ENCODE measurements at regions not wholly inside any gene's neighbourhood (a gene's known extent, or its start where the extent isn't known, plus 50 kb on each side); places are given as distances from the start of the nearest gene placed in this dataset.

DNA sequence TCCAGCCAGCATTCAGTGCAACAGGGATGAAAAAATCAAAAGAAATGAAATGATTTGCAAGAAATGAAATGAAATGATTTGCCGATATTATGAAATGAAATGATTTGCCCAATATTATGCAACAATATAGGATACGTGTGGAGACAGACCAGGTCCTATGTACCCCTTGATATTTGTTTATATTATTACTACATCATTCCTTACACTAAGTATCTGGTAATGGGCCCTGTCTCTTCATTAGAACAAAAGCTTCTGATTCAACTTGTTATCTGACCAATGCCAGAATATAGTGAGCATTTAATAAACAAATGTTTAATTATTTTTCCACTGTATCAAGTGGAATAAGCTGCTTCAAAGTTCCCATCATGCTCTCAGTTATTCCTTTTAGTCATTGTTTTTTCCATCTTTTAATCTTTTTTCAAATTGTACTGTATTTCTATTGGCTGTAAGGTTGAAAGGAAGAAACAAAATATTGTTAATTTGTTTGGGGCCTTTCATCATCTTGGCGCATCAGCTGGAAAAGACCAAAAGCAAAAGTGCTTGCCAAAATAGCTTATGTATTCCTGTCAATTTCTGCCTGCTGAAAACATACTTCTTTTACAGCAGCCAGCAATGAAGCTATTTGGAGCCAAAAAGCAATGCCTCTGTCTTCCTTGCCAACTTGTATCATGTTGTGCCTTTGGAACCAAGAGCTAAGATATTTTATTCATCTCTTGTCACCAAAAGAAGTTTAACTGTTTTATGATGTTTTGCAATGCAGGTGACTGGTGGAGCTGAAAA is 2314.9 kb downstream of the LRRC4C start:
- DNase-seq (ENCODE audit: low spot score) = no peak

- no peak for DNase-seq (ENCODE audit: low spot score)
These were observed 2319.9 kb downstream of the LRRC4C start for GRCh38 chr11:39139581-39139980.

GRCh38 chr11:39120890-39121289 is 2338.6 kb downstream of the LRRC4C start:
- no peak for DNase-seq (ENCODE audit: low spot score)

GRCh38 chr11:39113606-39114005 is 2345.8 kb downstream of the LRRC4C start:
- no peak for DNase-seq (ENCODE audit: low spot score)

- DNase-seq (ENCODE audit: low spot score) = no peak
These were observed 2357.2 kb downstream of the LRRC4C start for GRCh38 chr11:39102236-39102635.

- DNase-seq (ENCODE audit: low spot score) = no peak
These were observed 2381.0 kb downstream of the LRRC4C start for GRCh38 chr11:39078465-39078864.

- DNase-seq (ENCODE audit: low spot score) = no peak
These were observed 2421.8 kb downstream of the LRRC4C start for GRCh38 chr11:39037611-39038010.

DNA sequence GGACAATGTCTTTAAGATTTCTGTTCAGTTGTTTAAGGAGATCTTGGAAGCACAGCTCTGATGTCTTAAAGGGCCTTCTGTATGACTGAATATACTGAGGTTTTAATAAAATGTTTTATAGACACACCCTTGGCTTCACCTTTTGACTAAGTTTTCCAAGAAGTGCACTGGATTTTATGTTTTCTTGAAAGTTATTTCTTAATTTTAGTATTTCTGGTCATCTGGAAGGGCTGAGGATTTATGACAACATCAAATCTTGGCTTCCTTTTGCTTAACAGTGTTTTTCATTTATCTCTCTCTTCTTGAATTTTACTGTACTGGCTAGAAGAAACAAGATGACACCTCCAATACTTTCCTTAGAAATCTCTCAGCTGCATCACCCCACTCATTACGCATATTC is 2423.4 kb downstream of the LRRC4C start:
- no peak for DNase-seq (ENCODE audit: low spot score)

DNA sequence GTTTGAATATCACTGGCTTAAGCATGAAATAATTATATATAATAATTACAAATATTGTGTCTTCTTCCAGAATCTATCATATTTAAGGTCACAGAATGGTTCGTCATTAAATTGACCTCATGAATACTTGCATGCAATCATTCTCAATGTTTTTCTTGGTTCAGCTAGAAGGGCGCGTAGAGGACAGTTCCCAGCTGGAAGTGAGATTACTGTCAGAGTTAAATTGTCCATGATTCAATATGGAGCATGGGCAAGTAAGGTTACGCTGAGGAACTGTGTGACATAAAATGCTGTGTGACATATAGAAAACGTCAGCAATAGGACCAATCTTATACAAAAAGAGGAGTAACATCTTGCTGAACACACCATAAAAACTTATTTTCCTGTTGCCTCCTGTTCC is 2423.5 kb upstream of the RAG2 start:
- DNase-seq (ENCODE audit: low spot score) = no peak

- DNase-seq (ENCODE audit: low spot score) = no peak
These were observed 2413.8 kb upstream of the RAG2 start for GRCh38 chr11:39011797-39012196.

DNA sequence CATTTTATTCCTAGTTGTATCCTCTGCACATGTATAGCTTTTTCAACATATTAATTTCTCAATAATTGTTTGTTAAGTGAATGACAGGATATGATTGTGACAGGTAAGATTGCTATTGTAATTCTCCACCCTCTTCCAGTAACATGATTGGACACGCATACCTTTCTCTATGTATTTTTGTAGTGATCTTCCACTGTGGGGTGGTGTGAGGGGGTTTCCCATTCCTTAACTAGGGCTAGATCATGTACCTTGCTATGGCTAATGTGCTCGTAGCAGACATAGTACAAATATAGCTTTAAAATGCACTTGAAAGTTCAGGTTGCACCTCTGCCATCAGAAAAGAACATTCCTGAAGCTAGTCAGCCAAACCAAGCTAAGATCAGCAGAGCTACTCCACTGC is 2392.8 kb upstream of the RAG2 start:
- DNase-seq (ENCODE audit: low spot score) = no peak

- DNase-seq (ENCODE audit: low spot score) = no peak
These were observed 2392.1 kb upstream of the RAG2 start for GRCh38 chr11:38990139-38990538.

DNA sequence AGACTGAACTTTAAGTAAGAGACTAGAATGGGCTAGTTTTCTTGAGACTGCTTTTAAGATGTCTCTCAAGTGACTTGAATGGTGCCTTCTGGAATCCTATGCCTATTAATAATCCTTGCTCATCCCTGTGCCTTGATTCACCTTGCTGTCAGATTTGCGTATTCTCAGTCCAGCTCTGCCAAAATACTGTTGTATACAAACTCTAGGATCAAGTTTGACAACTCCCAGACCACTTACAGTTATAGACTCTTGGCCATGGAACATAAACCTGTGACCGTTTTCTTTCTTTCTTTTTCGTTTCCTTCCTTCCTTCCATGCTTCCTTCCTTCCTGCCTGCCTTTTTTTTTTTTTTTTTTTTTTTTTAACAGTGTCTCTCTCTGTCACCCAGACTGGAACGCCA is 2390.9 kb upstream of the RAG2 start:
- no peak for DNase-seq (ENCODE audit: low spot score)

- no peak for DNase-seq (ENCODE audit: low spot score)
These were observed 2374.2 kb upstream of the RAG2 start for GRCh38 chr11:38972220-38972619.

- DNase-seq (ENCODE audit: low spot score) = no peak
These were observed 2373.1 kb upstream of the RAG2 start for GRCh38 chr11:38971141-38971540.

DNA sequence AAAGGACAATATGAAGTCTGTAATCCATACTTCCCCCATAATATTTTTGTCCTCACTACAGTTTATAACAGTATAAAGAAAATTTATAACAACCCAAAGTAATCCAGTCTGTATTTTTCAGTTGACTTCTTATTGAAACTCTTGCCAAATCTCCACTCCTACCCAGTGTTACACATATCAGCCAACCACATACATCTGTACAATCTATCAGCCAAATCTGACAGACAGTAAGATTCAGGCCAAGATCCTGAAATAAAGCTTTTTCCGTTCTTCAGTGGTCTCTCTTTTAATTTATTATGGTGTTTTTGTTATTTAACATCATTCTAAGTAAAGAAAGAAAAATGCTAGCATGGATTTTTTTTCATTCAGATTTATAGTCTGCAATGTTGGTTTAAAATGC is 2370.9 kb upstream of the RAG2 start:
- no peak for DNase-seq (ENCODE audit: low spot score)

DNA sequence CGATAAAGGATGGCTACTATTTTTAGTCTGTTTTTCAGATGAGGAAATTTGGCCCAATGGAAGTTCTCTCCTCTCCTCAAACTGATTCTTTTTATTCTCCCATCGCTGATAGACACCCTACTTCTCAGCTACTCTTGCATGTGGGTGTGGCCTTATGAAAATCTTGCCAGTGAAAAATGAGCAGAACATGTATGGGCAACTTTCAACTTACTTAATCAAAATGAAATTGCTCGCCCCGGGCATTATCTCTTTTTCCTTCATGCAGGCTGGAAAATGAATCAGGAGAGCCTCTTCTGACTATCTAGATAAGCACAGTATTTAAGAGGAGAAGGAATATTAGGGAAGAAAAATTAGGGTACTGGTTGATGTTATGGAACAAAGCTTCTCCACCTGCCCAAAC is 2354.7 kb upstream of the RAG2 start:
- no peak for DNase-seq (ENCODE audit: low spot score)

DNA sequence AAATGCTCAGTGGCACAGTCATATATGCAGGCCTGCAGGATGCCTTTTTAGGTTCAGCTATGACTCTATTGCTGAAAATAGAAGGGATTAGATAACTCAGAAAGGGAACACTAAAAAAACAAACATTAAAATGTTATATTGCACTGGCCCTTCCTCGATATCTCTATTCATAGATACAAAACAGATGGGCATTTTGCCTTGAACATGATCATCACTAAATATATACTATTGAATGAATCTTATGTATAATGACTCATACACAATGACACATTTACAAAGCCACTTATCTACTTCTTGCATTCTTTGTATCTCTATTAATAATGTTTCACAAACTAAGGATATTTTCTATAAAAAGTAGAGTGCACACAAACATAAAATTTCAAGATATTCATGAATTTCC is 2352.8 kb upstream of the RAG2 start:
- no peak for DNase-seq (ENCODE audit: low spot score)

DNA sequence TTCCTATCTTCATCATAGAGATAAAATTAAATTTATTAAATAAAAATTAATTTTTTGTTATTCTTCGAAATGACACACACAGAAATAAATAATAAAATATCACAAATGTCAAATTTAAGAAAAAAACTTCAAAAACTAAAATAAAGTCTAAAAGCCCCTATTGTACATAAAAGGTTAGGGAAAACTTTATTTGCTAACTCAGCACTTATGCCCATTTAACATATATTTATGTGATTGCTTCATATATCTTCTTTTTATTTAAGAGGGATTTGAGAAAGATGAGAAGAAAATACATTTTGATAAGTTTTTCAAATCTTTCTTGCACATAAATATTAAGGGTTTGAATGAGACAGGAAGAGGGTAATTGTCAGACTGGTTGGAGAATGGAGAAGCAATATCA is 2350.4 kb upstream of the RAG2 start:
- no peak for DNase-seq (ENCODE audit: low spot score)

- DNase-seq (ENCODE audit: low spot score) = no peak
These were observed 2339.7 kb upstream of the RAG2 start for GRCh38 chr11:38937709-38938108.

GRCh38 chr11:38935941-38936340 is 2337.9 kb upstream of the RAG2 start:
- DNase-seq (ENCODE audit: low spot score) = no peak

DNA sequence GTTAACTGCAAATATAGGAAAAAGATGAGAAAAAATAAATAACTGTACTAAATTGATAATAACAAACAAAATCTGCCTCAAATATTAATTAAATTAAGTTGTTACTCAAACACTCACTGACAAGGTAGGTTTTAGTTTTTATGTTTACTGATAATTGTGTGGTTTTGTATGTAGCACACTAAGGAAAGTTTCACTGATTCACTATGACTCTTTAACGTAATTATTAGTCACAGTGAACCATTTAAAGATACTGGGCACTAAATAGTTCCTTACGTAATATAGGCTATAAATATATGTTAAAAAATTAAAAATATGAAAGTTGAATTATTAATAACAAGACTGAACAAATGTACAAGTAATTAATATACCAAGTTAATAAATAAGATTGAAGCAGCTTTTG is 2330.0 kb upstream of the RAG2 start:
- DNase-seq (ENCODE audit: low spot score) = no peak

GRCh38 chr11:38924644-38925043 is 2326.6 kb upstream of the RAG2 start:
- no peak for DNase-seq (ENCODE audit: low spot score)

- no peak for DNase-seq (ENCODE audit: low spot score)
These were observed 2302.2 kb upstream of the RAG2 start for GRCh38 chr11:38900211-38900610.

All from ecto neural progenitor cell (in vitro differentiated cells).